Fibroblast of skin of left quadriceps (primary cell): ENCODE measurements at regions not wholly inside any gene's neighbourhood (a gene's known extent, or its start where the extent isn't known, plus 50 kb on each side); places are given as distances from the start of the nearest gene placed in this dataset.
A peak's percentile ranks its signal among the peaks of the same experiment; 100 is the strongest.
"Not testable (repeated sequence)": the region's sequence is repeated elsewhere in the genome, so short reads cannot be mapped to it uniquely, and the experiment has no call there.

Experiments used
- DNase-seq, 2 experiments: peaks; one replicate each; pipeline ENCODE4 v3.0.0-alpha.2; 2013; ENCODE audit warnings: low read depth in 2 of 2

DNA sequence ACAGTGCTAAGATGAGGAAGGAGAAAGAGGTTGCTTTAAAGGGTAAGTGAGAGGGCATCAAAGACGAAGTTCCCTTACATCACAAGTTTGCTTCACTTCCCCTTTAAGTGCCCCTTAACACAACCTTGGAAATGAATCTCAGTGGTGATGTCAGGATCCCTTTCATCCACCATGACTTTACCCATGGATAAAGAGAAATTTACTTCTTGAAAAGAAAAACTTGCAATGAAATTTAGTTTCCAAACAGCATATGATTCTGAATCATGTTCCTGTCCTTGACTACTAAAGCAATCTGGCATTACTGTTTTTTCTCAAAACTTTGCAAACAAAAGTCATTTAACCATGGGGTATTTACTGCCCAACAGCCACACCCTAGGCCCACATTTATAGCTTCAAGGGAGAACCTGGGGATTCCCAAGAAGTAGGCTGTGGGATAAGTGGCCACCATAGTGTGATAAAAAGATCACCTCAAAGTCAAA is 135.9 kb downstream of the ITGB8 start:
- DNase-seq: no peak

DNA sequence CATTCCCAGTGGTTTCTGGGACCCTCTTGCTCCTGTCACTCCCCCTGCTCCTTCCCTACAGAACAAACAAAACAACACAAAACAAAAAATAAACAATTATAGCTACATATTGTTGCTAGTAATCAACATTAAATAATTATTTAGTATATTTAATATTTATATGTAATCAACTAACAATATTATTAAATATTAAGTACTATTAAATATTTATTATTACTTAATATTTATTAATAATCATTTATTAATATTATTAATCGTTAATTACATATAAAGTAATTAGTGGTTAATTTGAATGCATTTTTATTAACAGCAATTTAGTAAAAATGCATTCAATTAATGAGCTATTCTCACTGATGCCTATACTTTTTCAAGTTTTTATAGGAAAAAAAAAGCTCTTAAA is 139.4 kb downstream of the ITGB8 start:
- no peak for DNase-seq

DNA sequence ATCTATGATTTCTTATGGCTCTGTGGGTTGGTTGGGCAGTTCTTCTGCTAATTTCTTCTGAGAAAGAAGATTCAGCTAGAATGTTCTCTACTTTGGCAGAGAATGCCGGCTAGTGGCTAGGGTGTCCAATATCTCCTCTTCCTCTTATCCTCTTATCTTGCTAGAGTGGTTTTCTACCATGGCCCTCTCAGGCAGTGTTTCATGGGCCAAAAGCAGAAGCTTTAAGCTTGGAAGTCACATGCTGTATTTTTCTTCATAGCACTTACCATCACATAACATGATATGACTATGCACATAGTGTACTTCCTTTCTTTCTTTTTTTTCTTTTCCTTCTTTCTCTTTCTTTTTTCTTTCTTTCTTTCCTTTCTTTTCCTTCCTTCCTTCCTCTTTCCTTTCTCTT is 140.0 kb downstream of the ITGB8 start:
- no peak for DNase-seq

DNA sequence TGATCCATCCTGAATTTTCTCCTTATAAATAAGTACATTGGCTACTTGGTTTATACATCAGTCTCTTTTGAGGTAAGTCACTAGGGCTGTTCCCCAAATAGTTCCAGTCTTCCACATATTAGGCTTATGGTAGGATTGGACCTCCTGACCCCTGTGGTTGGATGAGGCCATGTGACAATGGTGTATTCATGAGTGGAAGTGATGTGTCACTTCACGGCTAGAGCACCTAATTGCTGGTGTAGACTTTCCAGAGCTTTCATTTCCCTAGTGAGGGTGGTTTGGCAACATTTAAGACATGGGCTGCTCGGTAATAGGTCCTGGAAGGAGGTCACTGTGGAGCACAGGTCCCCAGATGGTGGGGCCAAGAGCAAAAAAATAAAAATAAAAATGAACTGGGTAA is 141.2 kb upstream of the ABCB5 start:
- DNase-seq: no peak

DNA sequence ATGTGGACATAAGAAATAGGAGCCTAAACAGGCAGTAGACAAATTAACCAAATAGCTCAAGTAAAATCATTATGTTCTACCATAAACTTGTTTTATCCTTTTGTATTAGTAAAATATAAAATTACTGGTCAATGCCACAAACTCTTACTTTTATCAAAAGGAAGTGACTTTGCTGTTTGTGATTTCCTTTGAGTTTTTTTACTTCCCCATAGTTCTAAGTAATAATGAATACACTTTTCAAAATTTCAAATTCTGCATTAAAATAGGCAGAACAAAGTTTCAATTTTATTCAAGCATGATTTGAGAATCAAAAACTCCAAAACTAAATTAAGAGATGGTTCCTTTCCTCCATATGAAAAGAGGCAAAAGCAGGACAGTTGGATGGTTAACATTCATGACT is 139.7 kb upstream of the ABCB5 start:
- DNase-seq: no peak

DNA sequence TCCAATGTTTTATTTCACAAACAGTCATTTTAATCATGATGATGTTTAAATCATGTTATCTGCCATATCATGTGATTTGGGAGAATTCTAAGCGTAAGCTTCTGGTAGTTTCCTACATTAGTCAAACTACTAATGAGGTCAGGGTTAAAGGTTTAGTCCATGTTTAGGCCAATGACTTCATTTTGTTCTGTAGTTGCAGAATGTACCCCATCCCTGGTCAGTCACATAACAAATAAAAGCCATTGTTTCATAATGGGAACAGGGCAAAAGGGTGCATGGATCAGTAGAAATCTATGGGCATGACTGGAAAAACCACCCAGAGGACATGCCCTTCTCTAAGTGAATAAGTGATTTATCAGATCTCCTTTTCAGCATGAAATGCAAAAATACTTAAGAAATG is 138.4 kb upstream of the ABCB5 start:
- DNase-seq: no peak

DNA sequence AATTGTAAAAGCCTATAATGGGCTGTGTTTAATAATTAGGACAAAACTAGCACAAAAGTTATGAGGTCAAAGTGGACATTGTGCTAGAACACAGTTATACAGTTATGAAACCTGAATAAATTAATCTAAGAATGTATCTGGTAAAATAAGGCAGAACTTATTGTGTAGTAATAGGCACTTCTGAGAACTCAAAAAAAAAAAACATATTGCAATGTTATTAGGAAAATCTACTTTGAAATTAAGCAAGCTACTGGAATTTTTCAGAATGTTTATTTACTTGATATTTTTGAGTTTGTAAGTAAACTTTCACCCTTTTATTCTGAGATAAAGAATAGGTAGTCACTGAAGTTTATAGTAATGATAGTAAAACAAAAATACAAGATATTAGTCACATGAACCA is 135.8 kb upstream of the ABCB5 start:
- no peak for DNase-seq

DNA sequence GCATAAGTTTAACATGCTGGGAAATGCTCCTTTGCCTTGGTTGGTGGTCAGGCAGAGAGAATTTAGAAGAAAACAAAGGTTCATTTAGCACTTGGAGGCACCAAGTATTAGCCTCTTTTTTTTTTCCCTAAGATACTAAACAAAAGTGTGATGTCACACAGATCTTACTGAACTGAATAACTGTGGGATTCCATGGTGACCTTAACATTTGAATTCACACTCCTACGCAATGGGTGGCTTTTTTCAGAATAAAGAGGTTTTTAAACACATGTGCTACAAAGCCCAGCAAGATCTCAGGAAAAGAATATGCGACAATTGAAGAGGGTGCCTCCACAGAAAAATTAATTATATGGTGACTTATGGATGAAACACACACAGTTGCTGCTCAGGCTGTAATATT is 133.4 kb upstream of the ABCB5 start:
- no peak for DNase-seq

DNA sequence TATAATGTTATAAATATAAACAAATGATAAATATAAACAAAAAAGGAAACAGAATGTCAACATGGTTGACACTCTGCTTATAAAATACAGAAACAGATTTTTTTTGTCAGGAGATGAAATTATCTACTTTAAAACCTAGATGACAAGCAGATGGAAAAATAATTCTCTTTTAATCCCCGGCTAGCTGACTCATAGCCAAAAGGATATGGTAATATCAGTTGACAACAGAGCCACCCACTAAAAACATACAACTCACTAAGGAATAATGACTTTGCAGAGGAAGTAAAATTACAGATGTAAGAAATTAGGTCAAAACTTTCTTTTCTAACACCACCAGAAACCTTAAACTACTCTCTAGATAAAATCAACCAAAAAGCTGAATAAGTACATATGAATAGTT is 131.1 kb upstream of the ABCB5 start:
- DNase-seq: no peak

DNA sequence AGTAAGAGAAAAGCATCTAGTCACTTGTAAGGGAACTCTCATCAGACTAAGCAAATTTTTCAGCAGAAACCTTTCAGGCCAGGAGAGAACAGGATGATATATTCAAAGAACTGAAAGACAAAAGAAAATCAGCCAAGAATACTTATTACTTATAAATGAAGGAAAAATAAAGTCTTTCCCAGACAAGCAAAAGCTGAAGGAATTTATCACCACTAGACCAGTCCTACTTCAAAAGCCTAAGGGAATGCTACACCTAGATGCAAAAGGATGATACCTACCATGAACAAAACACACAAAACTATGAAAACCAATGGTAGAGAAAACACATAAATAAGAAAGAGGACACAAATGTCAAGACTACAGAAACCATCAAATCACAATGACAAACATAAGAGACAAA is 126.6 kb upstream of the ABCB5 start:
- no peak for DNase-seq

DNA sequence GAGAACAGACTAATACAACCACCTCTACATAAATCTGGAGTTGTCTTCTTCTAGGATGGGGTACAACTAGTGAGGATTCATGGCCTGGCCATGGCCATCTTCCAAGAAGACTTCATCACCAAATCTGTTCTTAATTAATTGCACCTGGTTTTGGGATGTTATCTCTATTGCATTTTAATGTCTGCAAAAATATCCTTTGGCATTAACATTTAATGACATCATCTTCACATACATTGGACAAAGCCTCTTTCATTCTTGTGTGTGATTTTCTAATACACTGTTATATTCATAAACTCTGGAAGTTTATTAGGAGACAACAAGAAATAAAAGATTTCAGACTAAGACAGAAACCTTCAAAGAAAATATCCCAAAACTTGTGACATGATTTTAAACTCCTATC is 124.2 kb upstream of the ABCB5 start:
- DNase-seq: peak; percentile 0 to 2

DNA sequence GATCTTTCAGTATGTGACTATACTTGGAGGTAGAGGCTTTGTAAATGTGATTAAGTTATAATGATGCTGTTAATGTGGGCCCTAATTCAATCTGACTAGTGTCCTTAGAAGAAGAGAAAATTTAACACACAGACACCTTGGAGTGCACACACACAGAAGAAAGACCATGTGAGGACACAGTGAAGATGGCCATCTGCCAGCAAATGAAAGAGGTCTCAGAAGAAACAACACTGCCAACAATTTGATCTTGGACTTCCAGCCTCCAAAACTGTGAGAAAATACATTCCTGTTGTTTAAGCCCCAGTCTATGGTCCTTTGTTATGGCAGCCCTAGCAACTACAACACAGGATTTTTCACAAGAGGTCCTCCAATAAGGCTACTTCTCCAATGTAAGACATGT is 120.9 kb upstream of the ABCB5 start:
- no peak for DNase-seq

DNA sequence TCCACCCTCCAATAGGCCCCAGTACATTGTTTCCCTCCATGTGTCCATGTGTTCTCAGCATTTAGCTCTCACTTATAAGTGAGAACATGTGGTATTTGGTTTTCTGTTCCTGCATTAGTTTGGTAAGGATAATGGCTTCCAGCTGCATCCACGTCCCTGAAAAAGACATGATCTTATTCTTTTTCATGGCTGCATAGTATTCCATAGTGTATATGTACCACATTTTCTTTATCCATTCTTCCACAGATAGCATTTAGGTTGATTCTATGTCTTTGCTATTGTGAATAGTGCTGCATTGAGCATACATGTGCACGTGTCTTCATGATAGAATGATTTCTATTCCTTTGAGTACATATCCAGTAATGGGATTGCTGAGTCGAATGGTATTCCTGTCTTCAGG is 114.0 kb upstream of the ABCB5 start:
- DNase-seq: not testable (repeated sequence)

DNA sequence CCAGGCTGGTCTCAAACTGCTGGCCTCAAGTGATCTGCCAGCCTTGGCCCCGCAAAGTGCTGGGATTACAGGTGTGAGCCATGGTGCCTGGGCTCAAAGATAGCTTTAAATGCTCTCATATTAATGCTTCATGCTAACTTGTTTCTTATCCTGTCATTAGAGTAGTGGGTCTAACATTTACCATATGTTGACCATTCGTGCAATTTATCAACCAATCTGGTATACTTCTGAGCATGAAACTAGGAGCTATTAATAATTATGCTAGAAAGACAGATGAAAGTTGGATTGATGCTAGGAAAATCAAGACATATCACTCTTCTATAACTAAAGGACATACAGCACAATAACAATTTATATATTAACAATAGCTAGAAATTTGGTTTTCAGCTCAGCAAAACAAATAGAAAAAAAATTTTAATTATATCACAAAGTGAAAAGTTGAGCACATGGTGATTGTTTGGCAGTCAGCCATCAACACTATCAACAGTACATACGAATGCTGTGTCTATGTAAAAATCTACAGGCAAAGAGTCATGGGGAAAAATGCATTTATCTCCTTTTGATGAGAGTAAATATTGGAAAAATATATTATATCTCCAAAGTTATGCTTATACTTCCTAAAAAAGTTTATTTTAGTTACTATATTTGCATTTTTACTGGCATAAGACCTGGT is 112.1 kb upstream of the ABCB5 start:
- no peak for DNase-seq

DNA sequence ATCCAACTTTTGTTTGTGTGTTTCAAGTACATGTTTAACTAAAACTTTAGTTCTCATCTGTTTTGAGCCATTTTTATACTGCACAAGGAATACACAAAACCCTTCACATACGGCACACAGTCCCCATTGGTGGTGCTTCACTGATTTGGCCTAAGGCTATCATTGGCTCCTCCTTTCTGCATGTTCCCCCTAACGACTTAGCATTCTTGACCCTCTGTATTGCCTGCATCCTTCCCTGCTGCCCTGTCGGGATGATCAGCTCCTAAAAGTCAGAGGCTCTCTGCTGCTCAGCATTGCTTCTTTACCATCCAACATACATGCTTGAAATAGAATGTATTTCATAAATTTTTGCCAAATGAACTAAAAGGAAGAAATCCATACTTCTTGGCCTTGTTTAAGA is 111.4 kb upstream of the ABCB5 start:
- DNase-seq: no peak

DNA sequence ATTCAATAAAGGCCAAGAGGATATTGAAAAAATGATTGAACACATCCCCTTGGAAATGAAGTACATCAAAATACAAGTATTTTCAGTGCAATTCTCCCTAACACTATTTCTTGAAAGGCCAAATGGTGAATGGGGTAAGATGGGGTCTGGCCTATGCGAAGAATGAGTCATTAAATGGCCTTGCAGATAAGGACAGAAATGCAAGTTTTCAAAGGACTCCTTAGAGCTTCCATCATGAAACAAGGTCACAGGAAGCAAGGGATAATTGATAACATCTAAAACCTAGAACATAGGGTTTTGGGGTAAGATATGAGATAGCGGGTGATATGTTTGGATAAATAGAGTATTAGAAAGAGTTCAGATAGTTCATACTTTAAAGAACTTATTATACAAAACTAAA is 109.3 kb upstream of the ABCB5 start:
- DNase-seq: no peak

DNA sequence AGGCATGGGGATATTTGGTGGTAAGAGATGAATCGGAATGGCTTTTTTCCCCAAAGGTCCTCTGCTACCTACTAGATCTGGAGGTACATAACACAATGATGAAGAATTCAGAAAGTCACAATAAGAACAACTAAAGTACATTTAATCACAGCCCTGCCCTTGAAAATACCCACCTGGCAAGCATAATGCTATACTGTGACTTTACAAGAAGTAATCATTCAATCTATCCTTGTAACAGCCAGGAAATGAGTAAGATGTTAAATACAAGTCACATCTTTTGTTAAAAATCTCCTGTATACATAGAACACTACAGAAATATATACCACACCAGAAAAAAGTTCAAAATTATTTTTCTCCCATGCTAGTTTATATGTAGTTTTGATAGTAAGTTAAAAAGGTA is 108.3 kb upstream of the ABCB5 start:
- DNase-seq: no peak

DNA sequence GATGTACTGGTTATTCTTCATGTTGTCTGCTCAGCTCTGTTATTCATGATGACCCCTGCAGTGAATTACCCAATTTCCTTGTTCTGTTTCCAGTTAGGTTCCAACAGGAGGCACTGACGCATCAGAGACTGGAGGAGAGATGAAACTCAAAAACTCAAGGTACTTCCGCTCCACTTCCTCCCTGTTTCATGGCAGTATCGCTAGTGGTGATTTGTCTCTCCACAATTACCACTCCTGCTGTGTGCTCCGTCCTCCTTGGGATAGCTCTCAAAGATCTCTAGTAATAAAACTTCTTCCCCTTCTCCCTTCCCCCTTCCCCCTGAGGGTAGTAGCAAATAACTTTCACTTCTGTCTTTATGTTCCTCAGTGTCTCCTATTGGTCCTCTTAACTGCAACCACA is 107.4 kb upstream of the ABCB5 start:
- no peak for DNase-seq

DNA sequence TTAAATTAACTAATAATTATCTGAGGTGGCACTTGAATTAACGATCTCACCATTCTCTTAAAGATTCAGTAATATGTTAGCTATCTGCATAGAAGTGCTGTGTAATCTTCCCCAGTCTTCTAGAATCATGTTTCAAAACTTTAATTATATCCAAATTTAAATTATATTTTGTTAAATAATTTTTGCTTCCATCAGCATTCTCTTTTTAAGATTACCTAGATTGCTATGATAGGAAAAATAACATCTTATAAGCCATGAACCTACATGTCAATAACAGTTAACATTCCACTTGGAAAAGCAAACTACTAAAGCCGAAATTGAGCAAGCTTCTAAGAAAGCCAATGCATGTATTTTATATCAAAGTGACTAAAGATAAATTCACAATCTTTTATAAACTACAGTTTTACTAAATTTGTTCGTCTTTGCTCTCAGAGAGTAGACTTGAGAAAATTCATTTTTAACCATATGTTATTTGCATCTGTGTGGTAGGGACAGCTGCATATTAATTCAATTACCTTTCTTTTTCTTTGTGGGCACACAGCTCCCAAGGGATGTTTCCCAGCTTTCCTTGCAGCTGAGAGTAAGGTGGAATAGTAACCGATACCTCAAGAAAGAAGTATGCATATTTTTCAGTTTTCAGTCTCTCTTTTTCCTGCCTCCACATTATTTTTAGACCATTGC is 105.4 kb upstream of the ABCB5 start:
- DNase-seq: no peak

DNA sequence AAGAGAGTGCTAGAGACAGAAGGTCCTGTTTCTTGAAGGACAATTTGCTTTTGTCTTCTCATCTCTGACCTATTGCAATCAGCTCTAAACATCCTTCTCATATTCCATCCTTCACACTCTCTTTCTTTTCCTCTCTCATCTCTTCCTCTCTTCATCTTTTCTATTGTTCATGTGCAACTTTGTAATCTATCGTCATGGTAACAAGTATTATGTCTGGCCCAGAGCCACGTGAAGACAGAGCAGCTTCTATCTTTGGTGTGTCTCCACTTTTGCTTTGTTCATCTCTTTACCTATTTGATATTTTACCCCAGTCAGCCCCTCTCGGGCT is 104.9 kb upstream of the ABCB5 start:
- no peak for DNase-seq

DNA sequence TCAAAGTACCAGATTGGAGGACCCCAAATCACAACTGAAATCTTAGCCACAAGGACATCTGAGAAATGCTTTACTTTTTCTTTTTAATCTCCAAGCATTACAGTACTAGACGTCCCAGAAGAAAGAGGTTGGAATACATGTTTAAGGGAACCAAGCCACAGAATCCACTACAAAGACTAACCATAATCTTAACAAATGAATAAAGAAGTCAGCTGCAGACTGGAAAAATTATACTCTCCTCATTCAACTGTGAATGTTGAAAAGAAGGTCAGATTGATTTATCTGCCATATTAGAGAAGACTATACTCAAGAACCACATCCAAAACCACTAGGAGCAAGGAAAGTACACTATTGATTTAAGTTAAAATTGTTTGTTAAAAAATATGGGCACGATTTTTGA is 102.1 kb upstream of the ABCB5 start:
- no peak for DNase-seq

DNA sequence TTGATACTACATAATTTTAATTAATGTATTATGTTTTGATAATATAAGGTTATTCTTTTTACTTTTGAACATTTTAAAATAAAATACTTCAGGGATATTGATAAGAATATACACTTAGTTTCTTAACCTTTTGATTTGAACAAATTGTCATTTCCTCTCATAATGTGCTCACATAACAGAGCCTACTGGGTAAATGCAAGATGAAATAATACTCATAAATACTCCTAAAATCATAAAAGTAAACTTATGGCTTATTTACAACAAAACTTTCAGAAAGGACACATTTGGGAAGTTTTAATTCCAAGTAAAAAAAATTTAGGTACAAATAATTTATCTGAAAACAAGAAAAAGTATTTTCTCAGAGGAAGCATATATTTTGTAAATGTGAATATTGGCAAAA is 101.6 kb upstream of the ABCB5 start:
- no peak for DNase-seq

DNA sequence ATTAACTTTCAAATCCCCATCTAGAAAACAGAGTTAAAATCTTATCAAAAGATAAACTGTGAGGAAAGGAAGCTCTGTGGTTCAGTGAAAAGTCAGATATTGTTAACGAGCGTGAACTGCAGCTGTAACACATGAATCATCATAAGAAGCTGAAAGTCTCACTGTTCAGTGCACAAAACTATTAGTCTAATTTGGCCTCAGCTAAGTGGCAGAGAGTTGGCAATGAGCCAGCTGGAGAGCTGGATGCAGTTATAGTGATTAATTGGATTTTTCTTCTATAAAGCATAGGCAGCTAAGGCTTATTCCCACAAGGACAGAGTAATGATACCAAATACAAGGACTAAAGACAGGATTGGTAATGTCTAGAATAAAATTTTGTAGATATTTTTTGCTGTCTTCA is 101.1 kb upstream of the ABCB5 start:
- peak; percentile 30 to 41 for DNase-seq

DNA sequence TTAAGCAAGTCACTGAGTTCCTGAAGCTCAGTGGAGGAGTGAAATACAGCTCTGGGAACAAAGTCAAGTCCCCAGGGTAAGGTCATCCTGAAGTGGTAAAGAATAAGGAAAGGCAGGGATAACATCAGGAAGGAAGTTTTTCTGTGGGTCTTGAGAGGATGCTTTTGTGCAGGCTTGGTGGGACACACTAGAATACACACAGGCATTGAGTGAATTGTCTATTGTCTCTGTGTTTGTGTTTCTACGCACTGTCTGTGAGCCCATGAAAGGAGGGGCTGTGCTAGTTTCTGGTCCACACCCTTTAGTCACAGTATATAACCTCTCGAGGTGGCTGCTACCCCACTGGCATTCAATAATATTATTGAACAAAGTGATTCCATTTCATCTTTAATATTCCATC is 95.8 kb upstream of the ABCB5 start:
- no peak for DNase-seq
